Naive thymus-derived CD4-positive, alpha-beta T cell (primary cell): ENCODE measurements at regions not wholly inside any gene's neighbourhood (a gene's known extent, or its start where the extent isn't known, plus 50 kb on each side); places are given as distances from the start of the nearest gene placed in this dataset.

Source experiments
- ATAC-seq: fragments of 150-1000 bp; cut with Tn5 transposase; 2 replicates; pipeline ENCODE4 v1.10.0; 2021; ENCODE audit warnings: mild to moderate bottlenecking, moderate library complexity
- CTCF ChIA-PET: fragments of 350-600 bp; sonication (Branson Sonifier 250); formaldehyde crosslinking; loops from one replicate; lab custom pipeline; 2021; ENCODE audit warnings: antibody characterized with exemption; lab: Charles Lee
- POLR2A ChIA-PET: fragments of 350-600 bp; sonication (Branson Sonifier 250); formaldehyde crosslinking; loops from one replicate; lab custom pipeline; 2021; ENCODE audit warnings: antibody characterized with exemption, inconsistent platforms; lab: Charles Lee
- DNase-seq, 9 donors: peaks; one replicate each; pipeline versions ENCODE4 v3.0.0 to v3.0.0-alpha.2; 2020 to 2022; ENCODE audit warnings: mixed read lengths in 1 of 9
- H3K27ac ChIP-seq: one replicate; pipeline ENCODE4 v1.7.0; 2013; ENCODE audit warnings: mild to moderate bottlenecking, low read depth, low read length, moderate library complexity
- H3K27me3 ChIP-seq, 2 donors: one replicate each; pipeline ENCODE4 v1.7.0; 2013; ENCODE audit warnings: low read length in 2 of 2, mild to moderate bottlenecking in 2 of 2, moderate library complexity in 2 of 2; ENCODE audit not compliant: control insufficient read depth in 2 of 2, insufficient read depth in 2 of 2
- H3K36me3 ChIP-seq, 3 experiments: 1 replicate in 2 of 3; 2 replicates in 1 of 3; pipeline ENCODE4 v1.7.0; 2013; ENCODE audit warnings: low read length in 3 of 3, mild to moderate bottlenecking in 3 of 3, moderate library complexity in 1 of 3; ENCODE audit not compliant: insufficient read depth in 3 of 3, control insufficient read depth in 2 of 3
- H3K4me1 ChIP-seq, 2 donors: one replicate each; pipeline ENCODE4 v1.7.0; 2013; ENCODE audit warnings: low read length in 2 of 2, mild to moderate bottlenecking in 2 of 2, moderate library complexity in 1 of 2; ENCODE audit not compliant: control insufficient read depth in 2 of 2, insufficient read depth in 2 of 2
- H3K4me3 ChIP-seq: 2 replicates; pipeline ENCODE4 v1.7.0; 2013; ENCODE audit warnings: mild to moderate bottlenecking, low read length
- H3K9me3 ChIP-seq, 3 experiments: 1 replicate in 2 of 3; 2 replicates in 1 of 3; pipeline ENCODE4 v1.7.0; 2013; ENCODE audit warnings: low read length in 3 of 3; ENCODE audit not compliant: control insufficient read depth in 2 of 3
- H3K27ac Mint-ChIP-seq, 9 donors: one replicate each; pipeline ENCODE4 v1.8.0; 2020 to 2022; ENCODE audit warnings: mixed read lengths in 9 of 9, mild to moderate bottlenecking in 8 of 9, moderate library complexity in 5 of 9, inconsistent platforms in 2 of 9
- H3K27me3 Mint-ChIP-seq, 5 donors: one replicate each; pipeline ENCODE4 v1.8.0; 2021 to 2022; ENCODE audit warnings: mixed read lengths in 5 of 5, mild to moderate bottlenecking in 1 of 5
- H3K36me3 Mint-ChIP-seq, 5 donors: one replicate each; pipeline ENCODE4 v1.8.0; 2020 to 2022; ENCODE audit warnings: mixed read lengths in 5 of 5, mild to moderate bottlenecking in 3 of 5, inconsistent platforms in 1 of 5
- H3K4me1 Mint-ChIP-seq, 7 donors: one replicate each; pipeline ENCODE4 v1.8.0; 2020 to 2022; ENCODE audit warnings: mixed read lengths in 7 of 7, mild to moderate bottlenecking in 3 of 7, inconsistent platforms in 1 of 7
- H3K4me3 Mint-ChIP-seq, 10 donors: one replicate each; pipeline ENCODE4 v1.8.0; 2020 to 2022; ENCODE audit warnings: mild to moderate bottlenecking in 10 of 10, mixed read lengths in 10 of 10, moderate library complexity in 6 of 10, inconsistent platforms in 2 of 10
- H3K9me3 Mint-ChIP-seq, 11 donors: one replicate each; pipeline ENCODE4 v1.8.0; 2020 to 2022; ENCODE audit warnings: mixed read lengths in 11 of 11, mild to moderate bottlenecking in 4 of 11, inconsistent platforms in 1 of 11, moderate library complexity in 1 of 11
- intact Hi-C, 2 donors: fragments of 100-400 bp; cut with micrococcal nuclease; formaldehyde crosslinking; loops; one replicate each; pipeline ENCODE4 v1.15.1; 2023

- H3K4me3 ChIP-seq: no peak overlapping the region
- no peaks in the 10 kb centered on the region for H3K36me3 ChIP-seq
- DNase-seq: no peak
- intact Hi-C loops: no loop called here
- H3K9me3 ChIP-seq: no peaks in the 10 kb centered on the region
- no peak for ATAC-seq
- Mint-ChIP-seq H3K4me3 (no peak overlapping the region), H3K36me3 (no peaks in the 10 kb centered on the region), H3K9me3 (peaks cover 0 to 10% (median 0%) of the 10 kb centered on the region in 11 donors), H3K4me1 (no peaks in the 10 kb centered on the region), H3K27me3 (peaks cover 0 to 18% (median 3%) of the 10 kb centered on the region in 5 donors), H3K27ac (no peak overlapping the region)
- no peaks in the 10 kb centered on the region for H3K4me1 ChIP-seq
- ChIA-PET POLR2A (no interaction called here), CTCF (no interaction called here)
- no peaks in the 10 kb centered on the region for H3K27me3 ChIP-seq
- no peak overlapping the region for H3K27ac ChIP-seq
Measured at GRCh38 chr16:72228014-72228413, 56.1 kb upstream of the PMFBP1 start.

- Histone ChIP-seq H3K27ac (no peak overlapping the region), H3K9me3 (no peaks in the 10 kb centered on the region), H3K27me3 (no peaks in the 10 kb centered on the region), H3K4me3 (no peak overlapping the region), H3K36me3 (no peaks in the 10 kb centered on the region), H3K4me1 (no peaks in the 10 kb centered on the region)
- no peak for DNase-seq
- ChIA-PET CTCF (no interaction called here), POLR2A (no interaction called here)
- ATAC-seq: no peak
- Mint-ChIP-seq H3K27me3 (peaks cover 0 to 18% (median 0%) of the 10 kb centered on the region in 5 donors), H3K27ac (no peak overlapping the region), H3K4me3 (no peak overlapping the region), H3K4me1 (no peaks in the 10 kb centered on the region), H3K9me3 (peaks cover 0 to 10% (median 0%) of the 10 kb centered on the region in 11 donors), H3K36me3 (no peaks in the 10 kb centered on the region)
- intact Hi-C loops: no loop called here
Measured at GRCh38 chr16:72226136-72226535, 54.2 kb upstream of the PMFBP1 start.

GRCh38 chr16:72224260-72224768 is 52.4 kb upstream of the PMFBP1 start:
- Mint-ChIP-seq H3K36me3 (no peaks in the 10 kb centered on the region), H3K27me3 (peaks cover 0 to 6% (median 0%) of the 10 kb centered on the region in 5 donors), H3K4me3 (no peak overlapping the region), H3K27ac (no peak overlapping the region), H3K9me3 (peaks cover 0 to 5% (median 0%) of the 10 kb centered on the region in 11 donors), H3K4me1 (no peaks in the 10 kb centered on the region)
- ATAC-seq: no peak
- no peaks in the 10 kb centered on the region for H3K27me3 ChIP-seq
- H3K36me3 ChIP-seq: no peaks in the 10 kb centered on the region
- H3K4me3 ChIP-seq: no peak overlapping the region
- ChIA-PET POLR2A (no interaction called here), CTCF (no interaction called here)
- no peak overlapping the region for H3K27ac ChIP-seq
- H3K4me1 ChIP-seq: no peaks in the 10 kb centered on the region
- intact Hi-C loops: no loop called here
- H3K9me3 ChIP-seq: no peaks in the 10 kb centered on the region
- DNase-seq: no peak

- intact Hi-C loops: no loop called here
- ChIA-PET CTCF (no interaction called here), POLR2A (no interaction called here)
- Histone ChIP-seq H3K27me3 (no peaks in the 10 kb centered on the region), H3K36me3 (no peaks in the 10 kb centered on the region), H3K4me3 (no peak overlapping the region), H3K27ac (no peak overlapping the region), H3K4me1 (no peaks in the 10 kb centered on the region), H3K9me3 (no peaks in the 10 kb centered on the region)
- Mint-ChIP-seq H3K4me1 (no peaks in the 10 kb centered on the region), H3K36me3 (no peaks in the 10 kb centered on the region), H3K4me3 (no peak overlapping the region), H3K9me3 (peaks cover 0 to 5% (median 0%) of the 10 kb centered on the region in 11 donors), H3K27ac (no peak overlapping the region), H3K27me3 (peaks cover 0 to 7% (median 0%) of the 10 kb centered on the region in 5 donors)
- ATAC-seq (no peak), DNase-seq (no peak)
Measured at GRCh38 chr16:72222503-72222902, 50.5 kb upstream of the PMFBP1 start.
